HepG2 (cell line): ENCODE measurements at regions not wholly inside any gene's neighbourhood (a gene's known extent, or its start where the extent isn't known, plus 50 kb on each side); places are given as distances from the start of the nearest gene placed in this dataset.

Experiments used
- ATAC-seq: fragments of 200-7000 bp; cut with Tn5 transposase; 3 replicates; pipeline ENCODE4 v1.9.1; 2020; ENCODE audit warnings: mild to moderate bottlenecking, moderate library complexity
- BruUV-seq: library from RNA; stranded (reverse); fragments of 400-500 nt; replicated peaks from 2 replicates; lab custom pipeline; 2021; lab: Mats Ljungman, UMichigan
- CTCF ChIA-PET: fragments of 300-600 bp; formaldehyde crosslinking; extraction: SDS; loops from one replicate; lab custom pipeline; 2021; ENCODE audit warnings: low total read pairs, inconsistent platforms, low intra/inter-chr PET ratio; lab: Yijun Ruan, JAX
- POLR2A ChIA-PET: fragments of 350-600 bp; sonication (Branson Sonifier 250); formaldehyde crosslinking; loops from one replicate; lab custom pipeline; 2020; ENCODE audit warnings: antibody characterized with exemption, inconsistent platforms; lab: Yijun Ruan, JAX
- DNase-seq: peaks from one replicate; pipeline ENCODE4 v3.0.0-alpha.2; 2015; ENCODE audit warnings: low spot score
- FAIRE-seq: peaks from 3 replicates; lab custom pipeline; 2011; peaks lifted over from hg19 to GRCh38; lab: Jason Lieb, UNC
- H2AFZ ChIP-seq: one replicate; pipeline ENCODE4 v1.6.1; 2011; ENCODE audit warnings: low read length, inconsistent platforms
- H3K27ac ChIP-seq: fragments of 300-600 bp; 3 replicates; pipeline ENCODE4 v1.8.0; 2011; ENCODE audit warnings: mixed run types, mild to moderate bottlenecking, mixed read lengths, low read length, inconsistent platforms; ENCODE audit not compliant: insufficient read depth; ENCODE audit errors: extremely low read length
- H3K27me3 ChIP-seq, 2 experiments: fragments of 200-600 bp in 1 of 2; 2 replicates in 1 of 2; 3 replicates in 1 of 2; pipeline versions ENCODE4 v1.6.0 to v1.8.0; 2011; ENCODE audit warnings: low read length in 2 of 2, mild to moderate bottlenecking in 2 of 2, moderate library complexity in 2 of 2, inconsistent platforms in 1 of 2; ENCODE audit not compliant: insufficient read depth in 2 of 2, control insufficient read depth in 1 of 2
- H3K36me3 ChIP-seq, 2 experiments: fragments of 200-600 bp in 1 of 2; replicated peaks in 1 of 2; 2 replicates in 1 of 2; 3 replicates in 1 of 2; pipeline versions ENCODE4 v1.5.1 to v1.8.0; 2011; ENCODE audit warnings: low read length in 2 of 2, inconsistent platforms in 1 of 2; ENCODE audit not compliant: insufficient read depth in 2 of 2, control insufficient read depth in 1 of 2
- H3K4me1 ChIP-seq: 2 replicates; pipeline ENCODE4 v1.5.1; 2012; ENCODE audit warnings: low read length, inconsistent platforms; ENCODE audit not compliant: insufficient read depth
- H3K4me2 ChIP-seq: 2 replicates; pipeline ENCODE4 v1.6.0; 2011; ENCODE audit warnings: low read depth, low read length, inconsistent platforms
- H3K4me3 ChIP-seq, 3 experiments: fragments of 200-600 bp in 1 of 3; sonication (generic), shearing (Covaris generic) in 1 of 3; replicated peaks in 1 of 3; 2 replicates each; pipeline ENCODE4 v1.5.1; 2011 to 2016; ENCODE audit warnings: low read length in 3 of 3, inconsistent platforms in 2 of 3, low read depth in 2 of 3, mild to moderate bottlenecking in 2 of 3, control low read depth in 1 of 3, mixed read lengths in 1 of 3; ENCODE audit not compliant: insufficient read depth in 1 of 3
- H3K79me2 ChIP-seq: one replicate; pipeline ENCODE4 v1.6.1; 2011; ENCODE audit warnings: low read length, inconsistent platforms; ENCODE audit not compliant: insufficient read depth
- H3K9ac ChIP-seq: 2 replicates; pipeline ENCODE4 v1.6.0; 2011; ENCODE audit warnings: mild to moderate bottlenecking, low read depth, low read length, inconsistent platforms; ENCODE audit not compliant: insufficient read depth
- H3K9me3 ChIP-seq: 2 replicates; pipeline ENCODE4 v1.5.1; 2012; ENCODE audit warnings: mild to moderate bottlenecking, low read length
- H4K20me1 ChIP-seq: 2 replicates; pipeline ENCODE4 v1.6.0; 2011; ENCODE audit warnings: inconsistent platforms, mild to moderate bottlenecking, low read length, moderate library complexity; ENCODE audit not compliant: insufficient read depth
- CREB1 ChIP-seq, 2 experiments: fragments of 450-650 bp in 1 of 2; IDR thresholded peaks; 2 replicates each; pipeline ENCODE4 v1.6.1; 2016 to 2017; ENCODE audit warnings: control low read depth in 1 of 2, mild to moderate bottlenecking in 1 of 2, missing compliant biosample characterization in 1 of 2, missing genetic modification characterization in 1 of 2
- KDM5B ChIP-seq: sonication (generic); formaldehyde crosslinking; IDR thresholded peaks from 2 replicates; pipeline ENCODE4 v1.4.0; 2020; ENCODE audit warnings: missing genetic modification reagents, mild to moderate bottlenecking, borderline replicate concordance
- MAZ ChIP-seq, 2 experiments: sonication (generic) in 1 of 2; formaldehyde crosslinking in 1 of 2; IDR thresholded peaks; 2 replicates each; pipeline versions ENCODE4 v1.5.0 to v1.6.1; 2012 to 2020; ENCODE audit warnings: low read depth in 2 of 2, mild to moderate bottlenecking in 2 of 2, borderline replicate concordance in 1 of 2, improper control_type of control experiment in 1 of 2, low read length in 1 of 2, missing genetic modification reagents in 1 of 2, moderate library complexity in 1 of 2
- MXD4 ChIP-seq: IDR thresholded peaks from 2 replicates; pipeline ENCODE4 v1.6.1; 2016; ENCODE audit warnings: mild to moderate bottlenecking, missing biosample characterization, missing genetic modification reagents
- ONECUT2 ChIP-seq: sonication (generic); formaldehyde crosslinking; IDR thresholded peaks from 2 replicates; pipeline ENCODE4 v1.4.0; 2020; ENCODE audit warnings: missing genetic modification reagents
- PRDM15 ChIP-seq: sonication (generic); formaldehyde crosslinking; IDR thresholded peaks from 2 replicates; pipeline ENCODE4 v1.4.0; 2020; ENCODE audit warnings: missing genetic modification reagents
- RBFOX2 ChIP-seq: fragments of 200-400 bp; formaldehyde crosslinking; IDR thresholded peaks from 2 replicates; pipeline ENCODE4 v1.6.1; 2017; ENCODE audit warnings: low read depth, mild to moderate bottlenecking, low read length
- ZKSCAN8 ChIP-seq: IDR thresholded peaks from 2 replicates; pipeline ENCODE4 v1.6.1; 2016; ENCODE audit warnings: borderline replicate concordance, missing genetic modification reagents, missing compliant biosample characterization
- ZNF367 ChIP-seq: sonication (generic); formaldehyde crosslinking; IDR thresholded peaks from 2 replicates; pipeline ENCODE4 v1.4.0; 2020; ENCODE audit warnings: missing genetic modification reagents, borderline replicate concordance
- WGBS: methylation state at CpG from one replicate; pipeline ENCODE4 v1.1.6; 2017; ENCODE audit warnings: low lambda C conversion rate; 5-methylcytosine and 5-hydroxymethylcytosine counted together
- in situ Hi-C: cut with HindIII; loops from 2 replicates; pipeline ENCODE4 v1.10.0; 2017; ENCODE audit warnings: low pct_unique_long_range_greater_than_20kb; ENCODE audit not compliant: extremely low pct_ligation_motif_present
- intact Hi-C: fragments of 100-400 bp; cut with micrococcal nuclease; formaldehyde crosslinking; loops from one replicate; pipeline ENCODE4 v1.10.0; 2022; ENCODE audit not compliant: unreplicated experiment
- TF ChIP-seq, protein P1 (sequence below): sonication (generic); formaldehyde crosslinking; conservative IDR thresholded peaks from 2 replicates; pipeline ENCODE4 v1.8.0; 2022; ENCODE audit warnings: mild to moderate bottlenecking, moderate library complexity, missing genetic modification reagents
- TF ChIP-seq, protein P2 (sequence below): sonication (generic); formaldehyde crosslinking; IDR thresholded peaks from 2 replicates; pipeline ENCODE4 v1.4.0; 2020; ENCODE audit warnings: missing genetic modification reagents, borderline replicate concordance

DNA sequence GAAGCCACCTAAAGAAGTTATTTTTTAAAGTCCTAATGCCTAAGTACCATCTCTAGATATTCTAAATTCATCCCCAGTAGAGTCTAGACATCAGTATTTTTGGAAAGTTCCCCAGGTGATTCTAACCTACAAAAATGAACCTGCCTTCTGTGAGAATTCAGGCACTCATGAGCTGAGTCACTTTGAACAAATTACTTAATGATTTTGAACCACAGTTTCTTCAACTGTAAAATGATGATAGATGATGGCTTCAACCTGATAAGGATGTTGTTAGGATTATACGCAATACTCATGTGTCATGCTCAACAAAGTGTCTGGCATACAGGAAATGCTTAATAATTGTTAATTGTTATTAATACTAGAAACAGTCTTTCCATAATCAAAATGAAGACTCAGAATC, 82.8 kb upstream of the OR5AK2 start (continued):
- TF ChIP-seq ONECUT2 (CRISPR knock-in tag) (no peak), PRDM15 (no peak), MAZ (IDR thresholded peaks at IDR 0.05; ENCODE audit: borderline replicate concordance, low read depth, low read length) (no peak), MAZ (CRISPR knock-in tag; IDR thresholded peaks at IDR 0.05; ENCODE audit: low read depth) (no peak)
- TF ChIP-seq, protein P1, sequence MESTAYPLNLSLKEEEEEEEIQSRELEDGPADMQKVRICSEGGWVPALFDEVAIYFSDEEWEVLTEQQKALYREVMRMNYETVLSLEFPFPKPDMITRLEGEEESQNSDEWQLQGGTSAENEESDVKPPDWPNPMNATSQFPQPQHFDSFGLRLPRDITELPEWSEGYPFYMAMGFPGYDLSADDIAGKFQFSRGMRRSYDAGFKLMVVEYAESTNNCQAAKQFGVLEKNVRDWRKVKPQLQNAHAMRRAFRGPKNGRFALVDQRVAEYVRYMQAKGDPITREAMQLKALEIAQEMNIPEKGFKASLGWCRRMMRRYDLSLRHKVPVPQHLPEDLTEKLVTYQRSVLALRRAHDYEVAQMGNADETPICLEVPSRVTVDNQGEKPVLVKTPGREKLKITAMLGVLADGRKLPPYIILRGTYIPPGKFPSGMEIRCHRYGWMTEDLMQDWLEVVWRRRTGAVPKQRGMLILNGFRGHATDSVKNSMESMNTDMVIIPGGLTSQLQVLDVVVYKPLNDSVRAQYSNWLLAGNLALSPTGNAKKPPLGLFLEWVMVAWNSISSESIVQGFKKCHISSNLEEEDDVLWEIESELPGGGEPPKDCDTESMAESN (CRISPR knock-in tag): no peak

- no peak overlapping the region for H3K4me3 ChIP-seq
- H4K20me1 ChIP-seq: no peaks in the 10 kb centered on the region
- intact Hi-C loops: no loop called here
- 0% methylated on average over 4 of the region's 4 CpGs for WGBS
- no peak overlapping the region for H2AFZ ChIP-seq
- no peak overlapping the region for H3K9ac ChIP-seq
- ATAC-seq (no peak), FAIRE-seq (no peak), DNase-seq (no peak)
- H3K4me1 ChIP-seq: no peaks in the 10 kb centered on the region
- CTCF ChIA-PET: no interaction called here
- POLR2A ChIA-PET: no interaction called here
- H3K27ac ChIP-seq: no peak overlapping the region
- H3K36me3 ChIP-seq: no peaks in the 10 kb centered on the region
- BruUV-seq: no TSS peak
- no peaks in the 10 kb centered on the region; a peak in 1 of 5 replicates for H3K27me3 ChIP-seq
- in situ Hi-C loops: no loop called here
- H3K4me2 ChIP-seq: no peak overlapping the region
- no peaks in the 10 kb centered on the region for H3K79me2 ChIP-seq
- H3K9me3 ChIP-seq: no peaks in the 10 kb centered on the region
- TF ChIP-seq RBFOX2: no peak
- TF ChIP-seq ZNF367 (CRISPR knock-in tag): no peak
- TF ChIP-seq, protein P2, sequence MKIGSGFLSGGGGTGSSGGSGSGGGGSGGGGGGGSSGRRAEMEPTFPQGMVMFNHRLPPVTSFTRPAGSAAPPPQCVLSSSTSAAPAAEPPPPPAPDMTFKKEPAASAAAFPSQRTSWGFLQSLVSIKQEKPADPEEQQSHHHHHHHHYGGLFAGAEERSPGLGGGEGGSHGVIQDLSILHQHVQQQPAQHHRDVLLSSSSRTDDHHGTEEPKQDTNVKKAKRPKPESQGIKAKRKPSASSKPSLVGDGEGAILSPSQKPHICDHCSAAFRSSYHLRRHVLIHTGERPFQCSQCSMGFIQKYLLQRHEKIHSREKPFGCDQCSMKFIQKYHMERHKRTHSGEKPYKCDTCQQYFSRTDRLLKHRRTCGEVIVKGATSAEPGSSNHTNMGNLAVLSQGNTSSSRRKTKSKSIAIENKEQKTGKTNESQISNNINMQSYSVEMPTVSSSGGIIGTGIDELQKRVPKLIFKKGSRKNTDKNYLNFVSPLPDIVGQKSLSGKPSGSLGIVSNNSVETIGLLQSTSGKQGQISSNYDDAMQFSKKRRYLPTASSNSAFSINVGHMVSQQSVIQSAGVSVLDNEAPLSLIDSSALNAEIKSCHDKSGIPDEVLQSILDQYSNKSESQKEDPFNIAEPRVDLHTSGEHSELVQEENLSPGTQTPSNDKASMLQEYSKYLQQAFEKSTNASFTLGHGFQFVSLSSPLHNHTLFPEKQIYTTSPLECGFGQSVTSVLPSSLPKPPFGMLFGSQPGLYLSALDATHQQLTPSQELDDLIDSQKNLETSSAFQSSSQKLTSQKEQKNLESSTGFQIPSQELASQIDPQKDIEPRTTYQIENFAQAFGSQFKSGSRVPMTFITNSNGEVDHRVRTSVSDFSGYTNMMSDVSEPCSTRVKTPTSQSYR (CRISPR knock-in tag): no peak
- no peak for TF ChIP-seq MXD4 (CRISPR knock-in tag)
- no peak for TF ChIP-seq CREB1 (IDR thresholded peaks at IDR 0.05)
- no peak for TF ChIP-seq CREB1 (CRISPR knock-in tag; IDR thresholded peaks at IDR 0.05)
- no peak for TF ChIP-seq ZKSCAN8 (CRISPR knock-in tag)
- TF ChIP-seq KDM5B: no peak
Observed at GRCh38 chr11:56905442-56905841, 83.3 kb upstream of the OR5AK2 start.
